ENCODE measurements at regions not wholly inside any gene's neighbourhood (a gene's known extent, or its start where the extent isn't known, plus 50 kb on each side); places are given as distances from the start of the nearest gene placed in this dataset.
"Not testable (repeated sequence)": the region's sequence is repeated elsewhere in the genome, so short reads cannot be mapped to it uniquely, and the experiment has no call there.

DNA sequence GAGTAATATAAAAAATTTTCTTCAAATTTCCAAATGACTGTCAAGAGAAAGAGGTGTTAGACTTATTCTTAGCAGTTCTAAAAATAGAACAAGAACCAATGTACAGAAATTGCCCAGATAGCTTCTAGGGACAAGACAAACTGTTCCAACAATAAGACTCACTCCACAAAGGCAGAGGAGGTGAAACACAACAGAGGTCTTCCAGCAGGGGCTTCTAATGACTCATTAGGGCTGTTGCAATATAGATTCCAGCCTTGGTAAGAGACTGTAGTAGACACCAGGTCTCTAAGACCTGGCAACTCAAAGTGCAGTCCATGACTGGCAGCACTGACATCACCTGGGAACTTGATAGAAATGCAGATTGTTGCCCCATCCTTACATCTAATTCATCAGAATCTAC, 134.6 kb upstream of the VLDLR start:
- FAIRE-seq (no peak), DNase-seq (ENCODE audit: insufficient read length, low spot score) (no peak)

DNA sequence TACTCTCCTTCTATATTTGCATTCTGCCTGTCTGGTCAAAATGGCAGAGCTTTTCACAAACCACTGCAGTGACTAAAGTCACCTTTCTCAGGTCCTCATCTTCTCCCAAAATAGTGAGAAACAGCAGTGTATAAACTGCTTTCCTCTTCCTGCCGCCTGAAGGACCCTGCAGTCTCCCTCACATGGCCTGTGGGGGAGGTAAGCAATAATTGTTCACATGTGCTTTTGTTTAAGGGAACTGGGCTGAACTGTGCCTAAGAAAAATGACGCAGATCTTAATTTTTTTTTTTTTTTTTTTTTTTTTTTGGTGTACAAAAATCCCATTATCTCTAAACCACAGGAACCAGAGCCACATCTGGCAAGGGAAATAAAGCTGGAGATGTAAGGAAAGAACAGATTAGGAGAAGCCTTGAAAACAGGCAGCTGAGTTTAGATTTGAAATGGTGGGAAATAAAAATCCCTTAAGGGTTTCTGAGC, 131.7 kb upstream of the VLDLR start:
- FAIRE-seq: no peak
- no peak for DNase-seq (ENCODE audit: insufficient read length, low spot score)

DNA sequence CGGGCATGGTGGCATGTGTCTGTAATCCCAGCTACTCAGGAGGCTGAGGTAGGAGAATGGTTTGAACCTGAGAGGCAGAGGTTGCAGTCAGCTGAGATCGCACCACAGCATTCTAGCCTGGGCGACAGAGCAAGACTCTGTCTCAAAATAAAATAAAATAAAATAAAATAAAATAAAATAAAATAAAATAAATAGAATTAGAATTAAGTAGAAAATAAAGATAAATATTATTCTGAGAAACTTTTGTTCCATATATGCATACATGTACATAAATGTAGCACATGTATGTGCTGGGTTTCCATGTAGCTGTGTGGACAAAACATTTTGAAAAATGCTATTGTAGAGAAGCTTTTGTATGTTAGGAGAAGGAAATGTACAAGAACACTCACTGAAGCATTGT, 129.4 kb upstream of the VLDLR start:
- no peak for DNase-seq (ENCODE audit: insufficient read length, low spot score)
- no peak for FAIRE-seq

DNA sequence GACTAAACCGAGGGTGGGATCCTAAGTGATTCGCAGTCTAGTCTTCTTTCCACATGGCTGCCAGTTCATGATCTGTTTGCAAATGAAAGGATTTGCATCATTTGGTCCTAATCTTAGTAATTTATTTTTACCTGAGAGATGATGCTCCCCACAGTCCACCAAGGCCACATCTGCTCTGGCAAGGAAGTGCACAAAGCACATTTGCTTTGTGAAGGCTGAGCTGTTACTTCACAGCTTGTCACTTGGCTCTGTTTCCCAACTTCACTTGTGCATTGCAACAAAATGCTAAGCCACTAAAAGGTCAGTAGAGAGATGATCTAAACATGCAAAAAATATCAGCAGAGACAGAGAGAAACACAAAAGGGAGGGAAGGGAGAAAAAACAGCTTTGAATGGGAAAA, 128.5 kb upstream of the VLDLR start:
- FAIRE-seq: no peak
- no peak for DNase-seq (ENCODE audit: insufficient read length, low spot score)

DNA sequence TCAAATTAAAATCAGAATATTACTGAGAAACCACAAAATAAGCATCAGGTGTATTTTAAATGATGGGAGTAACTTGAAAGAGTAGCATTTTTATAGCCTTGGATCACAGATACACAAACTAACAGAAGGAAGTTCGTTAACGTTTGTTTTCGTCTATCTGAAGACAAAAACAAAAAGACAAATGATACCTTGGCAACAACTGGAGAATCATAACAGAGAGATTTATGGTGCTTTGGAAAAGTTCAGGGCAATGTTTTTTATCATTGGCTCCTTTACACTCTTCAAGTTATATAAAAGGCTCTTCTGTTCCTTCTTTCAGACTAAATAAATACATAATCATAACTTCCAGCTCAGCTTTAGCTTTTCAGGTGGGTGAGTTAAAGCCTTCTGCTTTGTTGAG, 128.1 kb upstream of the VLDLR start:
- FAIRE-seq (no peak), DNase-seq (ENCODE audit: insufficient read length, low spot score) (no peak)

DNA sequence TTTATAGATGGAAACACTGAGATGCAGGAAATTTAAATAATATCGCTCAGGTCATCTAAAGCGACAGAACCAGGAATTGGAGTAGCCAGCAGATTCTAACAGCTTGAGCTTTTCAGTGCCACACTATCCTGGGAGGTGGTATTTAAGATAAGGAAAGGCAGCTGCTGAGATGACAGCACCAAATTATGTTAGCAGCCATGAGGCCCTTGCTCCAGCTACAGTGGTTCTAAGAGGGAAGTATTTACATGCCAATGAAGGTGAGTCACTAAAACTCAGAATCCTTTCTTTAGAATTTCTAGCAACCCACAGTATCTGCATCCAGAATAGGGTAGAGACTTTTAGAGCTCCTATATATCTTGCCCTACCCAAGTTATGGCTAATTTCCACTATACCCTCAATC, 127.0 kb upstream of the VLDLR start:
- DNase-seq (ENCODE audit: insufficient read length, low spot score) (no peak), FAIRE-seq (no peak)

DNA sequence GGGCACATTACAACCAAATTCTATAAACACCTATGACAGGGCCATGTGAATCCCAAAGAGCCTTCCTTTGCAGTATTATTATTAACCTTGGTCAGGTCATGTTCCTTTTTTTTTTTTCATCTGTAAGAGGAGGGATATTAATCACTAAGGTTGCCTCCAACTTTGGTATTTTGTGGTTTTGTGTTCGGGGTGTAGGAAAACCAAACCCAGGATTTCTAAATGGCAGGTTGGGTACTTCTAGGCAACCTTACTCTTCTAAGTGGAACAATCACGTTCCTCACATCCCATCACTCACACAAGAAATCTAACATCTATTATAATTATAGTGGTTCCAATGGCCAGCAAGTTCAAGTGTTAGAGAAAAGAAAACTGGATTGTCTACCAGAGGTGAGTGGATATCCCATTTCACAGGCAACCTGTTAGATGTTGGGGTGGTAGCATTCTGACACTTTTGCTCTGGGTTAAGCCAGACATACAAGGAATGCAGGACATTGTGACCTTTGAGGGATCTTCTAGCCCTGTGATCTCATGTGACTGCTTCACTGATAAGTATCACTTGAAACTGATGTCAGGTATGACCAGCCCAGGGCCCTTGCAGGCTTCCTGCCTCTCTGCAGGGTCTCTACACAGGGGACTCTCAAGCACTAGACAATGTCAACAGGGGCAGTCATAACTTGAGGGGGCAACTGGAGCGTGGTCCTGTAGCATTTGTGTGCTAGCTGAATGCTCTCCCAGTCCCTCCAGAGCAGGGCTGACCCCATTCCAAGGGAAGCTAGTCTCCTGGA, 126.2 kb upstream of the VLDLR start:
- FAIRE-seq (no peak), DNase-seq (ENCODE audit: insufficient read length, low spot score) (no peak)

DNA sequence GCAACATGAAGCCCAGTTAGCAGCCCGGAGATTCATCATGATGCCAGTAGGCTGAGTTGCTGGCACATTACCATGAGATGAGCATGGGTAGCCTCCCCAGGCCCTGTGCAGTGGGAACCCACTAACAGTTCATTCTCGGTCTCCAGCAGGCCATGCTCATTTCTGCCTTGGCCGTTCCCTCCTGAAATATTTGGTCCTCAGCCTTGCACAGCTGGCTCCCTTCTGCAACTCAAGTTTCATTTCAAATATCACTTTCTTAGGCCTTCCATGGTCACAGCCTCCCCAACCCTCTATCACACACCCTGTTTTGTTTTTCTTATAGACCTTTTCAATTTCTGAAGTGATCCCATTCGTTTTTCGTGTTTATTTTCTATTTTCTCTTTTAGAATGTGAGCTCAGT, 125.4 kb upstream of the VLDLR start:
- DNase-seq (ENCODE audit: insufficient read length, low spot score): no peak
- FAIRE-seq: no peak

DNA sequence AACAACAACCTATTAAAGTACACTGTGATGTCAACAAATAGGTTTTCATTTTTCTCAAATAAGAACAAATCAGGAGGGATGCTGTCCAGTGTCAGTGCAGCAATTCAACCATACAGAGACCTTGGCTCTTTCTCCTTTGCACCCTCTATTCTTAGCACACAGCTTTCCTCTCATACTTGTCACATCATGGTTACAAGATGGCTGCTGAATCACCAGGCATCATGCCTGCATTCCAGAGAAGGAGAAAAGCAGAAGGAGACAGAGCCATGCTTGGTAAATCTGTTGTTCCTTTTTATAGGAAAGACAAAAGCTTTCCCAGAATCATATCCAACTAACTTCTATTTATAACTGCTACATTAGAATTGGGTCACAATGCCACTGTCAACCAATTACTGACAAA, 124.7 kb upstream of the VLDLR start:
- FAIRE-seq (no peak), DNase-seq (ENCODE audit: insufficient read length, low spot score) (no peak)

DNA sequence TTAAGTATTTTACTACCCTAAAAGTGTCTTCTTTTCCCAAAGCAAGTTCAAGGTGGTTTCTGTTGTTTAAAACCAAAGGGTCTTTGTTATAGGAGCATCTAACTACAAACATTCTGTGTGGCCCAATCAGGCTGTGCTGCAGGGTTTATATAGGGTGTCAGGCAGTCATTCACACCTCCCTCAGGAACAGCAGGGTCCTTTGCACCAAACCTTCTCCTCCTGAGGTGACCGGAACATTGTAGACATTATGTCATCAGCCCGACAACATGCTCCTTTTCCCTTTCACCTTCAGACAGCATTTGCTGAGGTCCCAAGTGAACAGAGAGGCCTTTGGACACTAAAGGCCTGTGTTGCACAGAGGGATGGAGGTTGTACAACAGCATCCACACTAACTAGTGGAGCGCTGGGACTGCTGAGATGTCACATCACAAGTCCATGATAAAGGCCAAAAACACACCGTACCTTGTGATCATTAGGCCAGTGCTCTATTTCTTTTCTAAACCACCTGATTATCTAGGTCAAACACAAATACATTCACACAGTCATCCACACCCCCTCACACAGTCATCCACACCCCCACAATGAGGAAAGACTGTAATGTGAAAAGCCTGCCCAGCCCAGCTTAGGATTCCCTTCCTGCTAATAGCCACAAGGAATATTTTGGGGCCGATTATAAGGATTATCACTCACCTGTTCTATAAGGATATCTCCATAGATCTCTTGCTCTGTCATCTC, 123.8 kb upstream of the VLDLR start:
- FAIRE-seq: no peak
- no peak for DNase-seq (ENCODE audit: insufficient read length, low spot score)

DNA sequence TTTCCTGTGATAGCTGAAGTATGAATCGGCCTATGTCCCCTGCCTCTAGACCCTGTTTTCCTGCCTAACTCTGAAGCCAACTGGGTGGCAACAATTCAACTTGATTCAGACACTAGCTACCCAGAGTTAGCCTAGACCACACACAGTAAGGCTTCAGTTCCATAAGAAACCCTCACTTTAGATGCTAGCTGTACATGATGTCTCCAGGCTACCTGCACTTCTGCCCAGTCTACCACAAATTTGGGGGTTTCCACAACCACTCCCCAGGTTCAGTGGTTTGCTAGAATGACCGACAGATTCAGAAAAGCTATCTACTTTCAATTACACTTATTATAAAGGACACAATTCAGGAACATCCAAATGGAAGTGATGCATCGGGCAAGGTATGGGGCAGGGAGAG, 119.4 kb upstream of the VLDLR start:
- FAIRE-seq: no peak
- DNase-seq (ENCODE audit: insufficient read length, low spot score): no peak

DNA sequence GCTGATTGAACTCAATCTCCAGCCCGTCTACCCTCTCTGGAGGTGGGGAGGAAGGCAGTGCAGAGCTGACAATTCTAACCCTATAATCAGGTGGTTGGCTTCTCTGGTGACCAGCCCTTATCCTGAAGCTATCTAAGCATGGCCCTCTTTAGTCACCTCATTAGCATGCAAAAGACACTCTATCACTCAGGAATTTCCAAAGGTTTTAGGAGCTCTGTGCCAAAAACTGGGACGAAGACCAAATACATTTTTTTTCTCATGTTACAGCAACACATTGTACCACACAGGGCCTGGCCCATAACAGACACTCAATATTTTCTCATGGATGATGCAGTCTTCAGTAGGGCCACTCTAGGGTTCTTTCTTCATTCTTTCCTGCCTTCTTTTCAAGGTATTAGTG, 118.8 kb upstream of the VLDLR start:
- FAIRE-seq: no peak
- DNase-seq (ENCODE audit: insufficient read length, low spot score): no peak

DNA sequence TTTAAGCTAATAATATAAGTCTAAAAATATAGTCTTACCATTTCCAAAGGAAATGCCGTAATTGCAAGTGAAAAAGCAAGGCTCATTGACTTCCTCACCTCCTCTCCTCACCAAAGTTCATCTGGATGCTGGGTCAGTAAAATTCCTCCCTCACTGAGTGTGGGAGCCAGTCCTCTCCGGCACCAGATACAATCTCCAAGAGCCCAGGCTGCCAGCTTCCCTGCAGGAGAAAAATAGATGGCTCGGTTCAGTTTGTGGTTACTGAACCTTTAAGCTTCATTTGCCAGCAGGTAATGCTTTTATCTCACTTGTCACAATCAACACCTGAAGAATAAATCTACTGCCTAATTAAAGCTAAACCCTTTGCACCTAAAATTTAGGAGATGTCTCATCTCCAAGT, 115.3 kb upstream of the VLDLR start:
- FAIRE-seq (no peak), DNase-seq (ENCODE audit: insufficient read length, low spot score) (no peak)

DNA sequence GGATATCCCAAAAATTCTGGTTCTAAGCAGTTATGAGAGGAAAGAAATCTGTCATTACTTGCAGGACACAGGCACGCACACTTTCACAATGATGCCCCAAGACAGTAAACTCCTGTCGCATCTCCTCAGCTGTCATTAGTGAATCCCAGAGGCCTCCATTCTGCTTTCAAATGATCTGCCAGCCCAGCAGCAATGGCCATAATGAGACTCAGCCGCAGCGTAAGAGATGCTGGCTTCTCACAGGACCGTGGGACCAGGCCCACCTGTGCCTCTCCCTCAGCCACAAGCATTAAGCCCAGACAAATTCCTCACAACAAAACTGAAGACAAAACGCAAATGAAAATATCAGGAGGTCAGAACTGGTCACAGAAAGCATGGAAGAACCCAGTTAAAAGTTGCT, 98.0 kb upstream of the VLDLR start:
- DNase-seq (ENCODE audit: insufficient read length, low spot score) (no peak), FAIRE-seq (no peak)

DNA sequence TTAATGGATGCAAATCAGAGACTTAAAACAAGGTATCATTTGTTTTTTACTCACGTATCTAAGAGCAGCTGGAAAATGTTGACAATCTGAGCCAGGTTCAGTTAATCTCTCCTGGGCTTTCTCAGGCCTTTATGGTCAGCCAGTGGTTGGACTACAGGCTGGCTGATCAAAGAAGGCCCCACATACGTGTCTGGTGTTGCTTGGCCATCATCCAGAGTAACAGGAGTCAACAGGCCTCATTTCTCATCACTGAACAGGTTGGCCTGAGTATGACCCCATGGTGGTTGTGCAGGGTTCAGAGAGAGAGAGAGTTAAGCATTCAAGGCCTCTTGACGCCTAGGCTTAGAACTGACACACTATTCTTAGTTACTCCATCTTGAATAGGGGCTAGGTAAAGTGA, 97.0 kb upstream of the VLDLR start:
- FAIRE-seq (no peak), DNase-seq (ENCODE audit: insufficient read length, low spot score) (no peak)

DNA sequence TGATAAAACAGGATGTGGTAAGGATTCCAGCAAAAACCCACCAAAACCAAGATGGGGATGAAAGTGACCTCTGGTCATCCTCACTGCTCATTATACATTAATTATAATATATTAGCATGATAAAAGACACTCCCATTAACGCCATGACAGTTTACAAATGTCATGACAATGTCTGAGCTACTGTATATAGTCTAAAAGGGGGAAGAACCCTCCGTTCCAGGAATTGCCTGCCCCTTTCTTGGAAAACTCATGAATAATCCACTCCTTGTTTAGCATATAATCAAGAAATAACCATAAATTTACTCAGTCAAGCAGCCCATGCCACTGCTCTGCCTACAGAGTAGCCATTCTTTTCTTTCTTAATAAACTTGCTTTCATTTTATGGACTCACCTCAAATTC, 96.4 kb upstream of the VLDLR start:
- FAIRE-seq (no peak), DNase-seq (ENCODE audit: insufficient read length, low spot score) (no peak)

DNA sequence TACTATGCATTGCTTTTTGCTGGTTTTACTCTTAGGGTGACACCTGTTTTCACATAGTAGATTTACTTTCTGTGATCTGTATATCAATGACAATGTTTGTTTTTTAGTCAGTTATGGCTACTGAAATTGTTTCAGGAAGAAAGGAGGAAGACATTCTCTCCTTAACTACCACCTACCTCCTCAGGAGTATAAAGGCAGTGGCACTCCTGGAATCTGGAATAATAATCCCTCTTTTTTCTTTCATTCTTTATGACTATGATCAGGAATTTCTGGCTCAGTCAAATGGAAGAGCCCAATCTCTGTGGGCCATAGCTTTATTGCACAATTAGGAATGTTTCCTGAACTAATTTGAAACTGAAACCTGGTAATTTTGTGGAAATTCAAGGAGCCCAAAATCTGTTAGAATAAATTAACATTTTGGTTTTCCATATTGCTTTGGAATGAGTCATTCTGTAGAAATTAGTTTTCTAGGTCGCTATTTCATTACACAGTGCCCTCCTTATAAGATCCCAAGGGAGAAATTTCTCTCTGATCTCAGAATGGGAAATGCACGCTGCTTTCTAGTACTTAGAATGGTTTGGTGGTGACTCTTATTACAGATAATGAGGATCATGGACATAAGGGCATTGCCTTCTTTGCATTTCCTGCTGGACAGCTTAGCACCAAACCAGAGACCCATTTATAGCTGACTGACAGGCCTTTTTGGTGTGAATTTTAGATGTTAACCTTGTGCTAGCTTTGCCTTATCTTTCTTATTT, 95.3 kb upstream of the VLDLR start:
- FAIRE-seq: no peak
- no peak for DNase-seq (ENCODE audit: insufficient read length, low spot score)

DNA sequence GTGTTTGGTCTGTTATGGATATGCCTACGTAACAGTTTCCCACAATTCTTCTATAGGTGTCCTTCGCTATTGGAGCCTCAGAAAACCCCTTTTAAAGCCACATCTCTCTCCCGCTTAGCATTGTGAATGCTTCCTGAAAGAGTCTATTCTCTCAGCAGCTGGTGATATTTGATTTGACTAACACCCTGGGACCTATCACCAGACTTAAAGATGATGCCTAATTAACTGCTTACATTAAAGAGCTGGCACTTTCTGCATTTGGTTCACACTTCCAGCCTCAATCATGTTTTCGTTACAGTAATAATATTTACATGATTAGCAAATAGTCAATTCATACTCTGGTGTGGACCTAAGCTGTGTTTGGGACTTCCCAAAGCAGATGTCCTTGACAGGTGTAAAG, 90.1 kb upstream of the VLDLR start:
- FAIRE-seq (no peak), DNase-seq (ENCODE audit: insufficient read length, low spot score) (no peak)

DNA sequence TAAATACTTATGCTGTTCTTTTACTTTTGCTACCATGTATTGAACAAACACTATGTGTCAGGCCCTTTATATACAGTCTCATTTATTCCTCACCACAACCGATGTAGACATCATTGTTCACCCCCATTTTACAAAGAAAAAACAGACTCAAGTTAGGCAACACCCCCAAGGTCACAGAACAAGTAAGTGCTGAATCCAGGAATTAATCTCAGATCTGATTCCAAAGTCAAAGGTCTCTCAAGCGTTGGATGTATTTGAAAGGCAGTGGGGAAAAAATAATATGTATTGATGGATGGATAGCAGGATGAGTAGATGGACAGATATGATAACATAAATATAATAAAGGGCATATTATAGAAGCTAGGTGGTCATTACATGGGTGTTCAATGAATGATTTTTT, 85.1 kb upstream of the VLDLR start:
- FAIRE-seq: no peak
- DNase-seq (ENCODE audit: insufficient read length, low spot score): no peak

DNA sequence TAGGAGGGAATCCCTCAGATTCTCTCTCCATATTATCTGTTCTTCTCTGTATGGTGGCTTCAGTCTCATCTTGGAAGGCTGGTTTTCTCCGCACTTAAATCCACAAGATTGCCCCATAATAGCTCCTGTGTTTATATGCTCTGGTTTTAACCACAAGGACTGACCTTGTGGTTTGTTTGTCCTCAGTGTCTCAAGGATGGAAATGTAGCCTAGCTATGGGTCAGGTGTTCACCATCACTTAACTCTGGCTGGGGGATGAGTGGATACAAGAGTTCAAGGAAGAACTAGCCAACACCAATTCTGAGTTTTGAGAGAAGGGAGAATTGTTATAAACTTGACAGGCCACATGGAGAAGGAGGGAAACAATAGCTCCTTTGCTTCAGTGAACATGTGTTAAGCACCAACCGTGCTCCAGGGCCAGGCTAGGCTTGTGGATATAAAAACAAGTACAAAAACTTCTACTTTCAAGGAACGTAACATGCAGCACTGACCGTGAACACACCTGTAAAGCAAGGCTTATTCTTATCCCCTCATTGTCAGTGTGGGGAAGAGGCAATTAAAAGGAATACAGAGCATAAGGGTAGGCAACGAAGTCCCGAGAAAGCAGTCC, 75.6 kb upstream of the VLDLR start:
- FAIRE-seq (no peak), DNase-seq (ENCODE audit: insufficient read length, low spot score) (no peak)

DNA sequence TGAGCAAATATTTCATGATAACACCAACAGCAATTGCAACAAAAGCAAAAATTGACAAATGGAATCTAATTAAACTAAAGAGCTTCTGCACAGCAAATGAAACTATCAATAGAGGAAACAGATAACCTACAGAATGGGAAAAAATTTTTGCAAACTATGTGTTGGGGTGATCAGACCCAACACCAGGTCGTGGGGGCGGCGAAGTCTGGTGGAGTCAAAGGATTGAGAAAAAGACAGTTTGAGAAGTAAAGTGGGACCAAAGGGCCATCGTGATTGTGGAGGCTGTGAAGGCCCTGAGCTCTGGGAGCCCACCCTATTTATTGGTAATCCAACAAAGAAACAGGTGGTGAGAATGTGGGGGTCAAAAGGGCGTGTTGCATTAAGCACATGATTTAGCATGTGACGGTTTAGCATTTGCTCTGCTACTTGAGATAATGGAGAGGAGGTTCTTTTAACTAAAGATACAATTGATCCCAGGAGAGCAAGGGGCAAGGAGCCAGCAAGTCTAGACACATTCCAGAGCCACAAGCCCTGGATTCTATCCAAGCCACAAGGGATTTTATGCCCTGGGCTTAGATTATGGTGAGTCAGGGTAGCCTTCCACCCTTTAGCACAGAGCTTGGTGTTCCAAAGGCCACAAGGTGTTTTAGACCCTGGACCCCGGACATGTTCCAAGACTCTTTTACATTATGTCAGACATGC, 65.5 kb upstream of the VLDLR start:
- not testable (repeated sequence) for DNase-seq (ENCODE audit: insufficient read length, low spot score); FAIRE-seq

Measured in GM19239 (cell line).